Mucosa of gallbladder (tissue), 1 donor: ENCODE measurements at regions not wholly inside any gene's neighbourhood (a gene's known extent, or its start where the extent isn't known, plus 50 kb on each side); places are given as distances from the start of the nearest gene placed in this dataset.

ENCODE experiments used
- DNase-seq: peaks from one replicate; pipeline ENCODE4 v3.0.0-alpha.2; 2020; ENCODE audit warnings: low spot score
- donor health status: DM: no; HTN: no; CAD: no.

DNA sequence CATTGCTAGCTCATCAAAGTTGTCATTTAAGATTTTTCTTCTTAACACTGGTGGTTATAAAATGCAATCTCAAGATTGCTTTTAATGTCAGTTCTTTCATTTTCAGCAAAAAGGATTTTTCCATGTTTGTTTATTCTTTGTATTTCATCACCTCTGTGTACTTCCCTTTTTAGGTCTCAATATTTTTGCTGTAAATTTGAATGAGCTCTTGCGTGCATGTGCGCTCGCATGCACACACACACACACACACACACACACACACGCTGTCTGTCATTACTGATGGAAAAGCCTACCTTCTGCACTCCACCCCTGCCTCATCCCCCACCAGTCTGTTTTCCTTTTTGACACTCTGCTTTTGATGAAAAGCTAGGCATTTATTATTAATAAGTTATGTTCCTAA is 85.3 kb upstream of the FYN start:
- no peak for DNase-seq

GRCh38 chr6:111959766-111960165 is 86.5 kb upstream of the FYN start:
- DNase-seq = no peak

DNA sequence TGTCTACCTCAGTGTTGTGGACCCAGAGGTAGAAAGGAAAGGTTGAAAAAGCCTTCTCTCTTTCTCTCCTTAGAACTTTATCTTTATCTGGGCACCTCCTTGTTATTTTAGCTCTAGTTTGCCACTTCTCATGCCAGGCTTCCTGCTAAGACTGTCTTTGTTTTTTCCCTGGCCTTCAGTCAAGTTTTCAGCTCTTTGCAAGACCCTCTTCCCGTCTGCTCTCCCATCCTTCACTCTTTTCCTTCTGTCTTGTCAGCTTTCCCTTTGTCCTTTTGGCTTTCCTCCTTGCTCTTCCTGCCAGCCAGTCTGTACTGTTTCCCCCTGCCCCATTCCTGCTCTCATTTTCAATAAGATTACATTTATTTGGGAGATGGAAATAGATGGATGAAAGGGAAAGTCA is 86.8 kb upstream of the CCN6 start:
- DNase-seq = no peak

DNA sequence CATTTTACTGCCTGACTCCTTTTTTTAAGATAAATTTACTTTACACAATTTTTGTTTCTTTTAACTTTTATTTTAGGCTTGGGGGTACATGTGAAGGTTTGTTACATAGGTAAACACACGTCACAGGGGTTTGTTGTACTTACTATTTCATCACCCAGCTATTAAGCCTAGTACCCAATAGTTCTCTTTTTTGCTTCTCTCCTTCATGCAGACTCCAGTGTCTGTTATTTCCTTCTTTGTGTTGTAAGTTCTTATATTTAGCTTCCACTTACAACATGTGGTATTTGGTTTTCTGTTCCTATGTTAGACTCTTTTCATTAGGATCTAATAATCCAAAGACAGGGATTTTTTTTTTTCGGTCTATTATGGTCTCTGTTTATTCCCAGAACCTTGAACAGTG is 83.5 kb upstream of the CCN6 start:
- DNase-seq = no peak

DNA sequence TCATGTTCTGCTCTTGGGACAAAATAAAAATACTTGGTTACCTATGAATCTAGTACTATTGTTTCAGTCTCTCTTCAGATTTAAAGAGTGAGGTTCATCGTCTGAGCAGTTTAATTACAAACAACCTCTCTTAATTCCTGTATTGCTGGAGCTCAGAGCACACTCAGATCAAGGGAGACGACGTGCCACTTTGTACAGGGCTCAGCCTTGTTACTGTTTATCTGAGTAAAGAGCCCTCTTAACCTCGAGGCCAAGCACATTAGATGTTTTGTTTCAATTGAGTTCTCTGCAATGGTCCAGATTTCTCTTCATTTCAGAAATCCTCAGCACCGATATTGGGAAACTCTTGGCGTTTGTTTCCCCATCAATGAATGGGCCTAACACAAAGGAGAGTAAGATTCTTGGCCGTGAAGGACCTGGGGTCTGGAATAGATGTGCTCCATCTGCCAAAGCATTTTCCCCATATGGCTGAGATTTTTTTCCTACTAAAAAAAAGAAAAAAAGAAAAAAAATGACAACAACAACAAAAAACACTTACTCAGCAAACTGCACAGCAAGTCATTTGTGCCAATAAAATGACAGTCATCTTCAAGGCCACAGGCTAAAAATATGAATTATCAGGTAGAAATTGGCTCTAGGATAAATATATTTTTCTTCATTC is 82.6 kb upstream of the CCN6 start:
- DNase-seq = no peak

GRCh38 chr6:111971866-111972532 is 81.9 kb upstream of the CCN6 start:
- DNase-seq = no peak

- DNase-seq = no peak
Observed at GRCh38 chr6:111972745-111973117, 81.2 kb upstream of the CCN6 start.

DNA sequence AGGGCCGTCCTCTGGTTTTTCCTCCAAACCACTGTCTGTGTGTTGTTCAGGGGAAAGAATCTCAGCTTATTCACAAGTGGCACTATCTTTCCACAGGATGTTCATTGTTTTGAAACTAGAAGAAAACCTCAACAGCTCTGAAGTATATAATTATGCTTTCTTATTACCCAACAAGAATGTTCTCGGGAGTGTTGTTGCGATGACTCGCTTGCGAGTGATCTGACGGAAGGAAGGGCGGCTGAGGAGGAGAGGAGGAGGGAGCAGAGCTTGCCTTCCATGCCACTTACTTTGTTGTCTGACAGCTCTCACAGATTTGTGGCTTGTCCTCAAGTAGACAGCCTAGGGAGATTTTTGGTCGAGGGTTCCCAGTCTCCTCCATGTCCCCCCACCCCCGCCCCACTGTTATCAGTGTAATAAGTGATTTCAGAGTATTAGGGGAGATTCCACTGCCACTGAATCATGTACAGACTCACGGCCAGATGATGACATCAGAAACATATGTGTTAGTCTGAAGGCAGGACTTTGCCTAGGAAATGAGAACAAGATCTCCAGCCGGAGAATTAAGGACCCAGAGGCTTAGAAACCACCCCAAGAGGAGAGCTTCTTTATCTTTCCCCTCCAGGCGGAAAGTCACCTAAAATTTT is 80.7 kb upstream of the CCN6 start:
- peak; percentile 28 for DNase-seq

DNA sequence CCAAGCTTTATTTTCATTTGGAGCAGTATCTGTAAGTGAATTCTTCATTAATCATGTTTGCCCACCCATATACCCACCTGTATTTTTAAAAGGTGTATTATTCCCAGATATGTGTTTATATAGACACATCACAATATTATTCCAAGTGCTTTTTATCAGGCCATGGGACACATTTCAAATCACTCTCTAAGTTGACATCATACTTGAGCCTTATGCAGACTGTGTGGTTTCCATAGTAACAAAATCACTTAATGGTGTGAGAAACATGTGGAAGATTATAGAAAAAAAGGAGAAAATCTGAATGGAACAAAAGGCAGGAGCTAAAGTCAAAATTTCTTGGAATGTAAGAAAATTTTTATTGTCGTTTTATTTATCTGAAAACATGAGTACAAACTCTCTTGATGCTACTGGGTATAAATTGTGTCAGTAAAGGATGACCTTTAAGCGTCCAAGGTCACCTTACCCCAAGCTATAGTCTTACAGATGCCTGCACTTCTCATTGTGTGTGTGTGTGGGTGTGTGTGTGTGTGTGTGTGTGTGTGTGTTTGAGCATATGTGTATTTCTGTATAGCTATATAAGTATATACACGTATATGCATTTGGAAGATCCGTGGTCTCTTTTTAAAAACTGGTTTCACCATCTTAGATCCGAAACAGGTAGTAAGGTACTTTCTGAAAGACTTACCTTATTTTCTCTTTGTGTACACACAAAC is 79.8 kb upstream of the CCN6 start:
- no peak for DNase-seq

GRCh38 chr6:111975466-111975865 is 78.4 kb upstream of the CCN6 start:
- DNase-seq = no peak

DNA sequence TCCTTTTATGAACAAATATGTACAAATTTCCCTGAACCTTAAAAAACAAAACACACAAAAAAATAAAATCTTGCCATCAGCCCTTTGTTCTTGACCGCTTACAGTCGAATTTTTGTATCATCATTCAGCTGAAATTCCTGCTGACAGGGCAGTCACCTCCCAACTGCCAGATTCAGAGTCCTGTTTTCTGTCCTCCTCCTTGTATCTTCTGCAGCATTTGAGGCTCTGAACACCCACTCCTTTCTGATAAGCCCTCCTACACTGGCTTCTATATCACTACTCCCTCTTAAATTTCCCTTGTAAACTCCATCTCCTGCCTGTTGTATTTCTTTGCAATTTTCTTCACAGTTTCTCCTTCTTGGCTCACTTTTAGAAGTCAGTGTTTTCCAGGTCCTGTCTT is 77.8 kb upstream of the CCN6 start:
- no peak for DNase-seq

DNA sequence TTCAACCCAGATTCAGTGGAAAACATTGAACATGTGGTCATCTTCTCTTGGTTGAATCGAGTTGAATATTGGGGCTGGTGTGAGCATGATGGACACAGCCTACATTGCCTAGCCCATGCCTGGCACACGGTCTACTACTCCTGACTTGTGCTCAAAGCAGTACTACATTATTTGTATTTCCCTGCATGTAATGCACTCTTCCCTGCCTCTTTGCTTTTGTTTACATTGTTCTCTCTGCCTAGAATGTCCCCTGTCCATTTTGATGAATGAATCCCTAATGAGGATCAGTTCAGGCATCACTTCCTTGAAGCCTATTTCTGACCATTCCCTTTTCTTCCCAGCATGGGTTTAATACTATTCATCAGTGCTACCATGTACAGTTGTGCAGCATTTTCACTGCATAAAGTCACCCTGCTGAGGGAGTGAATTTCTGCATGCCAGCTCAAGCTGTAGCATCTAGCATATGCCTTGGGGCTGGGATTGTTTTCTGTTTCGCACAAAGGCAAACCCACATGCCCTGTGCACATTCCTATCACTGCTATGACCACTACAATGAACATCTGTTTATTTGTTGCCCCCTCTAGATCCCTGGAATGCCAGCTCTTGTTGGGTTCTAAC is 75.3 kb upstream of the CCN6 start:
- DNase-seq = no peak

DNA sequence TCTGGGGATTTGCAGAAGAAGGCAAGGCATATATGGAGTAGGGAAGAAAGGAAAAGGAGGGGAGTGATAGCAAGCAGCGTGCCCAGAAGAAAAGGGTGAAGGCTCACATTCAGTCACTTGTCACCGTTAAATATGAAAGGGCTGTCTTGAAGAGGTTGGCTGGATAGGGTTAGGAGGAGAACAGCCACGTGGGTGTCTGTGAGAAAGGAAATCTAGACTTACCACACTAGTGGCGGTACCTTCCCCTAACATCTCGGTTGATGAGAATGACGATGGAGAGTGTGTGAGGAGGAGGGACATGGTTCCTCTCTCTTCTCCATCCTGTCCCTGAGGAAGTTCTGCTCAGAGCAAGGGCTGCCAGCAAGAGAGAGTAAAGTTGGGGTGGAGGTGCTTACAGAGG is 74.3 kb upstream of the CCN6 start:
- no peak for DNase-seq

DNA sequence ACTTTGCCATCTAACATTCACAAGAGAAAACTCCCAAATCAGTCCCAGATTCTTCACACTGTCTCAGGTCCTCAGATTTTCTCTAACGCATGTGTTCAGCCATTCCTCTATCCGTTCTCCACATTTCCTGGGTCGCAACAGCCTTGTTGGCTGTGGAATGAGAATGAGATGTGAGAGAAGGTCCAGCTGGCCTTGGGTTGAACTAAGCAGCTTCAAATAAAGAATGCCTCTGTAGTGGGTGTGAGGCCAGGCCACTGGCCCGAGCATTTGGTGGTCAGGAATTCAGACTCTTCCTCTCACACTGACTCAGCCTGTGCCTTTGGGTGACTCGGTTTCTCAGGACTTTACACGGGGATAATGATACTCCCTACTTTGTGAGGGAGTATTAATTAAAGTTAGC is 73.8 kb upstream of the CCN6 start:
- no peak for DNase-seq

DNA sequence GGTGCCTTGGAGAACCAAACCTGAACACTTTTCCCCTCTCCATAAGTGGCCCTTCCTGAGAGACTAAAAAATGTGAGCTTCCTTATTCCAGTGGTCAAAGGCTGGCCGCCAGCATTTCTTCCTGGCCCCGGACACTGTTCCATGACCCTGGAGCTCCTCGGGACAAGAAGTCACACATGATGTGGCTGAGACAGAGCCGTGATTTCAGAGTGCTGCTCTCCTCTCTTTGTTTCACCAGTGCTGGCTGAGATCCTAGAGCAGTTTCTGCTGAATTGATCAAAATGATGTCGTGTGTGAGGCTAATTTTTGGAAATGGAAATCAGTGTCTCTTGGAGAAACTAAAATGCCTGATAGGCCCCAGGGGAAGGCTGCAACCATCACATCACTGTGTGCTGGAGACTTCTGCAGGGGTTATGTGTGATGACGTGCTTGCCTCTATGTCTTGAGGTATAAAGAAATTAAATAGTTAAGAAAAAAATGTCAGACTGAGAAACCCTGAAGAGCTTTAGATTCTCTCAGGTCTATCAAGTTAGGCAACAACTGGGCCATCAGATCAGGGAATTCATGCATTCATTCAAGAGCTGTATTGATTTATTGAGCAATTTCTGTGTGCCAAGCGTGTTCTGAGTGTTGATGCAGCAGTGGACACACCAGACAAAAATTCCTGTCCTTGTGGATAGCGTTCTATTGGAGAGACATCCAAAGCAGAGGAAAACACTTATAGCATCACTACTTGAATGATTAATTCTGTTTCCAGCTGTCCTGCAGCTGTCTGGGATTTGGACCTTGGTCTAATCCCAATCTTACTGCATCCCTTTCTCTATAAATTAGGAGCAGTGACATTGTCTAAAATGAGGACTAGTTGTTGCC is 72.7 kb upstream of the CCN6 start:
- DNase-seq = no peak

DNA sequence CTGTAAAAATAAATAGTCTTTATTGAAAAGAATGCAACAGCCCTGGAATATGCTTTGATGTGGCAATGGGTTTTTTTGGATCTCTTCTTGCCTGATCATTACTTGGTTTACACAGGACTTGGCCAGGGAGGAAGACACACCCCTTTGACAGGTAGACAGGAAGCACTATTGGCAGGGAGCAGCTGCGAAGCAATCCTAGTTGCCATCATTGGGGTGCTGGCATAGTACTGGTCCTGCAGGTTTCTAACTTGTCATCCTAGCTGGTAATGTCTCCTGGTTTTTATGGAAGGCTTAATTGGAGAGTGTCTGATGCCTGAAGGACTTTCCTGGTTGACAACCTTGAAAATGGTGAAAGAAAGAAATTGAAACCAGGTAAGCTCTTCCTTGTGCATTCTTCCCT is 71.2 kb upstream of the CCN6 start:
- no peak for DNase-seq

- DNase-seq = no peak
Observed at GRCh38 chr6:111983193-111983592, 70.7 kb upstream of the CCN6 start.

GRCh38 chr6:111984081-111984480 is 69.8 kb upstream of the CCN6 start:
- no peak for DNase-seq

GRCh38 chr6:111984516-111985201 is 69.2 kb upstream of the CCN6 start:
- no peak for DNase-seq

DNA sequence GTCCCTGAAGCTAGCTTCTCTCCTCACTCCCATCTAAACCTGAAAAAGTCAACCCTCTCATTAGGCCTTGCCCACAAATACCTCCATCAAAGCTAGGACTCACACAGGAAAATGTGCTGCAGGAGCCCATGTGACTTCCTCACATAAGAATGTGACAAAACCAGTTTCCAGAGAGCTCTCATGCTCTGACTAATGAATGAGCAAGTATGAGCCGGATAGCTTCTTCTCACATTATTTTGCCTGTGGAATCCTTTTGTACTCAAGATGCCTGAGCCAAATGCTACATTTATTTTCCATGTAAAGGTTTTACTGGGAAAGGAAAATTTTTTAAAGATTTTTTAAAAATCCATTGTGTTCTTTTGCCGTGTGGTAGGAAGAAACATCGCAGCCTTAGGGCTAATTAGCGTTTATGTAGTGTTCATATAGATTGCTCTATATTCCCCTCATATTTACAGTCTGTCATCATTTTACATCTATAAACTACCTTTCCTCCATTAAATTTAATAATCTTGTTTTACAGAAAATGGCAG is 68.6 kb upstream of the CCN6 start:
- DNase-seq = peak; percentile 48

DNA sequence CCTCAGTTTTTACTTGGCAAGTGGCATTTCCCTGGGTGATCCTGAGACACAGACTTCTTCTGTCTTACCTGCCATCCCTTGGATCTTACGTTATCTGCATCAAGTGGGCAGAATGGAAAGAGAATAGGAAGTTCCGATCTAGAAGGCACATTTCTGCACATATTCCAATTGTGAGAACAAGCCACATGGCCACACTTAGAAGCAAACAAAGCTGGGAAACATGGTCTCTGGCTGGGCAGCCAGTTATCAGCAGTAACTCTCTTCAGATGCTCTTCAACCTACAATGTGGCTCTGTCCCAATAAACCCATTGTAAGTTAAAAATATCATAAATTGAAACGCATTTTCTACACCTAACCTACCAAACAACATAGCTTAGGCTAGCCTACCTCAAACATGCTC is 67.3 kb upstream of the CCN6 start:
- DNase-seq = no peak
